ENCODE measurements at regions not wholly inside any gene's neighbourhood (a gene's known extent, or its start where the extent isn't known, plus 50 kb on each side); places are given as distances from the start of the nearest gene placed in this dataset.
"Not testable (repeated sequence)": the region's sequence is repeated elsewhere in the genome, so short reads cannot be mapped to it uniquely, and the experiment has no call there.

DNA sequence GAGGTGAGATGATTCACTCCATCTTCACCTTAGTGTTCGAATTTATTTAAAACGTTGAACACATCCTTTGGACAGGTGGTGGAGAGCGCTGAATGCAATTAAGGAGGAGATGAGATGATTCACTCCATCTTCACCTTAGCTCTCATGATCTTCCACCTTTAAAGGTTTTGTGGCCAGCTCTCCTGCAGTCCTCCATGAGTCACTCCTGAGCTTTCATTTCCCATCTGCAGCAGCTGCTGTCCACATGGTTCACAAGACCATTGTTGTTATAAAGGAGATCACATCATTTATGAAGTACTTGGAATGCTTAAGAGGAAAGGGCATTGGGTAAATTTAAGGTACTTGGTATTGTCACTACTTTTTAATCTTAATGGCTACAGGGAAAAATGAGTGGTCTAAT is 298.5 kb downstream of the PAX3 start:
- in situ Hi-C loops (cut with MboI; ENCODE audit: low sequenced_read_pairs) = no loop called here

GRCh38 chr2:221999717-222000116 is 299.1 kb downstream of the PAX3 start:
- in situ Hi-C loops (cut with MboI; ENCODE audit: low sequenced_read_pairs) = no loop called here

- in situ Hi-C loops (cut with MboI; ENCODE audit: low sequenced_read_pairs) = no loop called here
These were observed 299.6 kb downstream of the PAX3 start for GRCh38 chr2:221999166-221999565.

GRCh38 chr2:221997683-221998082 is 301.1 kb downstream of the PAX3 start:
- in situ Hi-C loops (cut with MboI; ENCODE audit: low sequenced_read_pairs) = no loop called here

- in situ Hi-C loops (cut with MboI; ENCODE audit: low sequenced_read_pairs) = no loop called here
These were observed 301.7 kb downstream of the PAX3 start for GRCh38 chr2:221997100-221997499.

GRCh38 chr2:221994926-221995325 is 303.9 kb downstream of the PAX3 start:
- in situ Hi-C loops (cut with MboI; ENCODE audit: low sequenced_read_pairs) = no loop called here

DNA sequence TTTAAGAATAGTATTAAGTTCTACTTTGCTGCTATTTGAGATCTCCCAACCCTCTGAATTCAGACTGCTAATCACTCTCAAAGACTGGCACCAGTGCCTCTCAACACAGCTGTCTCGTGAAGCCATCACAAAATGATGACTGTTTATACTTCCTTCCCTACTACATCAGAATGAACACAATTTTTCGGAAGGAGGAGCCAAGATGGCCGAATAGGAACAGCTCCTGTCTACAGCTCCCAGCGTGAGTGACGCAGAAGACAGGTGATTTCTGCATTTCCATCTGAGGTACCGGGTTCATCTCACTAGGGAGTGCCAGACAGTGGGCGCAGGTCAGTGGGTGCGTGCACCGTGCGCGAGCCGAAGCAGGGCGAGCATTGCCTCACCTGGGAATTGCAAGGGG is 314.4 kb downstream of the PAX3 start:
- in situ Hi-C loops (cut with MboI; ENCODE audit: low sequenced_read_pairs) = not testable (repeated sequence)

DNA sequence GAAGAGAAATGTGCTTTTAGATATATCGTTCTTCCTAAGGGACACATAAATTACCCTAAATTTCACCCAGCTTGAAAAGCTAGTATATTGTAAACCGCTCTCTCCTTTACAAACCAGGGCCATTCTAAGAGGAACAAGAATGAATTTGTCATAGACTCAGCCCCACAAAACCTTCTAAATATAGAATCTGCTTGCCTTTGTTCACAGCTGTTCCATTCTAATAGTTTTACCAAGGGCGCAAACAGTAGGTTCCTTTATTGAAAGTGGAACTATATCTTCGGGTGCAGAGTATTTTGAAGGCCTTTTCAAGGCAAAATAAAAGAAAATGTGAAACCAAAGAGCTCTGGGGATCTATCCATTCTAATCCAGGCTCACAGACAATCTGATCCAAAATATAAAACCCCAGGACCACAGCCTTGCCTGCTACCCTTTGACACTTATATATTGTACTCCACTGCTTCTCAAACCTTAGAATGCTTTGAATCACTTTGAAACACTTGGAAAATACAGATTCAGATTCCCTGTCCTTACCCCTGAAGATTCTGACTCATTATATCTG is 316.8 kb downstream of the PAX3 start:
- in situ Hi-C loops (cut with MboI; ENCODE audit: low sequenced_read_pairs) = no loop called here

DNA sequence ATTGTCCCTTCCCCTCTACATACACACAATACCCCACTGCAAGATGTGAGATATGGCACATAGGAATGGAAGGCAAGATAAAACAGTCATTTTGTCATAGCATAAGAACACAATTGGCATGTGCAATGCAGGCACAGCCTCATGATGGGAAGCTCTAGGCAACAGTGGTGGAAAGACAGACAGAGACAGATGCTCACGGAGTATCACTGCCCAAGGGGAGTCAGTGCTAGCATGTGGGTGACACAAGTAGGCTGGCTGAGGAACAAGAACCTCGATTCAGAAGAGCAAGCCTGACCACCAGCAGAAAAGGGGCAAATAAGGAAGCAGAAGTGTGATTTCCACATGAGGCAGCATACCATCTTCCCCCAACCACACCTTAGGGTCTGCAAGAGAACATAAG is 323.6 kb downstream of the PAX3 start:
- in situ Hi-C loops (cut with MboI; ENCODE audit: low sequenced_read_pairs) = no loop called here

DNA sequence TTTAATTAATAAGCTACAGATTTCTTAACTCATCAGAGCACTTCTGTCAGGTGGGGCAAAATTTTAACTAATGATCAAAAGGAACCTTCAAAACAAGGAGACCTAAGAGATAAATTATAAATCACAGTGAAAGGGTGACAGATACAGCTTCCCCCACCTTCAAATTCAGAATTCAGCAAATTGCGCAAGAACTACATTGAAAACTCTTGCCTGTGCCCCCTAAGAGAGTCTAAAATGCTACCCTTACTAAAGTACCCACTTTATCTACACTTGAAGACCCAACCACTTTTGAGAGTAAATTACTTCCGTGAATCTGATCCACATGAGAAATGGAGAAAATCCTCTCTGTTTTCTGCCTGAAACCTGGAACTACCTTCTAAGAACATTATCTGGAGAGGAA is 324.9 kb downstream of the PAX3 start:
- in situ Hi-C loops (cut with MboI; ENCODE audit: low sequenced_read_pairs) = no loop called here

DNA sequence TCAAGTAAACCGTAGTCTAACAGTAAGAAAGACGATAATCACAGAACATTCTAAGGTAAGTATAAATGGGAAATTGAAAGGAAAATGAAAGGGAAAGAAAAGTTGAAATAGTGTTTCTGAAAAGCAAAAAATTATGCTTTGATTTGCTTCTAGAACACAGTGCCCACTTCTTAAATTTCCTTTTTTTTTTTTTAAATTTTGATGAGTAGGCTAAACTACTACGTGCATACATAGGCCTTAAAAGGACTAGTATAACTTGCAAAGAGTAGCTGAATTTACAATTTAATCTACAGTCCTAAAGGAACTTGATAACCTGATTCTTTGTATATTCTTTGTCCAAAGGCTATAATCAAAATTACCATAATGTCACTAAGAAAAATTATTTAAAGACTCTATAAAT is 325.3 kb downstream of the PAX3 start:
- in situ Hi-C loops (cut with MboI; ENCODE audit: low sequenced_read_pairs) = no loop called here

- in situ Hi-C loops (cut with MboI; ENCODE audit: low sequenced_read_pairs) = no loop called here
These were observed 325.9 kb downstream of the PAX3 start for GRCh38 chr2:221972813-221973478.

DNA sequence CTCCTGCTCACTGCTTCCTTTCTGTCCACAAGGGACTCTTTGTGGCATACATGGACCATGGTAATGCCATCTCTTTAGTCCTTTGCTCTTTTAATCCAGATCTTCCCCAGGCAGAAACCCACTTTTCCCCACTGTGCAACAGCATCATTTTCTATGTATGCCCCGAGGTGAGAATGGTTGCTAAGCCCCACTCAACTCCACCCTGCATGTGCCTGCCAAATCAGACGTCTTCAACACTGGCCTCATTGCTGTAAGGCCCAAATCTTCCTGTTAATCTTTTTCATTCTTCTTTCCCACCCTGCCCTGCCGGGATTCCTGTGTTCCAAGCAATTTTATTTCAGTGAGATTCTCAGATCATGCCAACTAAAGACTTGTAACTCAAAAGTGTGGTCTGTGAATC is 328.4 kb downstream of the PAX3 start:
- in situ Hi-C loops (cut with MboI; ENCODE audit: low sequenced_read_pairs) = no loop called here

- in situ Hi-C loops (cut with MboI; ENCODE audit: low sequenced_read_pairs) = no loop called here
These were observed 329.0 kb downstream of the PAX3 start for GRCh38 chr2:221969830-221970144.

DNA sequence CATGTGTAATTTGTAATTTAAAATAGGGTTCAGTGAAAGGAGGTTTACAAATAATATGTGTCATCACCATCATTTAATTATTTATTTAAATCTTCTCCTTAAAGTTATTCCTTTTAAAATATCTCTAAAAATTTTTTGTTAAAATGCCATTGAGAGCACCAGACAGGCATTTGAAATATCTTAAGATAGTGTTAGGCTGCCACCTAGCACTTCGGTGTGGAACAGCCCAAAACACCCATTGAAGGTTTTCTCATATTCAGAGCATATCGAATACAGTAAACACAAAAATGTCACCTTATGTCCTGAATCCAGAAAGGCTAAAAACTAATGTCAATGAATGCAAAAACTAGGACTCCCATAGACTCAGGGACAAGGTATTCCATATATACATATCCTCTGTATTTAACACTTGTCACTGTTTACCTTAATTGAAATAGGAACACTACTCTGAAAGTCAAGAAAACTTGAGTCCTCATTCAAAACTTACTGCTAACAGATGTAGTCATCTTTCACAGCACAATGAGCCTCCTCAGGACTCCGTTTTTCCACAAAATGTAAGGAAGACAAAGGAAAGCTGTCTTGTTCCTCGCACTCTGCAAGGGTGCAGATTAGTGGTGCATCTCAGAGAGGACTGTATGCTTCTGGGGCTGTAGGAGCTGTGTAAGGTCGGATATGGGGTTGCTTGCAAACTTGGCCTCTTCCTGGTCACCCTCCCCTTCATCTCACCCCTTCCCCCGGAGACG is 329.5 kb downstream of the PAX3 start:
- in situ Hi-C loops (cut with MboI; ENCODE audit: low sequenced_read_pairs) = no loop called here

DNA sequence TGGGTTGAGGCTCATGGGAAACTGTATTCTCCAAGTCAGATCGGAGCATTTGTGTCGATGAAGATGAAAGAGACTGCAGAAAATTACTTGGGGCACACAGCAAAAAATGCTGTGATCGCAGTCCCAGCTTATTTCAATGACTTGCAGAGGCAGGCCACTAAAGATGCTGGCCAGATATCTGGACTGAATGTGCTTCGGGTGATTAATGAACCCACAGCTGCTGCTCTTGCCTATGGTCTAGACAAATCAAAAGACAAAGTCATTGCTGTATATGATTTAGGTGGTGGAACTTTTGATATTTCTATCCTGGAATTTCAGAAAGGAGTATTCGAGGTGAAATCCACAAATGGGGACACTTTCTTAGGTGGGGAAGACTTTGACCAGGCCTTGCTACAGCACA is 336.6 kb downstream of the PAX3 start:
- in situ Hi-C loops (cut with MboI; ENCODE audit: low sequenced_read_pairs) = no loop called here

GRCh38 chr2:221961561-221961960 is 337.2 kb downstream of the PAX3 start:
- in situ Hi-C loops (cut with MboI; ENCODE audit: low sequenced_read_pairs) = no loop called here

DNA sequence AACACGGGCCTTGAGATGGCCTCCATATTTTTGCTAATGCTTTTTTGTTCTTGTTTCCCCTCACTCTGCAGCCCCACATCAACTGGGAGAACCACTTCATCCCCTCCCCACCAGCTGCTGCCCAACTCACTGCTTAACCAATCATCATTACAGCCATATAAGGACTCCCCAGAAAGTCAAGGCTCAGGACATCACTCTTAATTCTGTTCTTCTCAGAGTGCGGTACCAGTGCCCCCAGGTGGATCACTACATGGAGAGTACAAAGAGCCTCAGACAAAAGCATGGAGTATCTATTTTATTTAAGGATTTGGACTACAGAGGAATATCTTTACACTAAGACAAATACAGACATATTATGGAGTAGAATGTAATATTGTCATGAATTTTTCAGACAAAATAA is 340.6 kb downstream of the PAX3 start:
- in situ Hi-C loops (cut with MboI; ENCODE audit: low sequenced_read_pairs) = no loop called here

DNA sequence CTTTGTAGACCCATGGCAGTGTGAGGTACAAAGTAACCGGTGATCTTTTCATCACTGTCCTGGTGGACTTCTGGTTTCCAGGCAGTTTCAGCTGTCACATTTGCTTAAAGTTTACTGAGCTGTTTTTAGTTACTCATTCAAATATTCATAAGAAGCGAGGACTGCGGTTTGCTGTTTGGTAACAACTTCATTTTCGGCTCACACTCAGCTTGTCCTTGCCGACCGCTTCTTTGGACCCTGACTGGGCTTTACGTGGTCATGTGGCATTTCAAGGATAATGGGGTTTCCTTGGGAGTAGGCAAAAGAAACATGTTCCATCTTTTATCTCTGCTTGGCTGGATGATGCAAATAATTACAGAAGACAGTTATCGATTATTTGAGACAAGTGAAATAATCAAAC is 350.7 kb downstream of the PAX3 start:
- in situ Hi-C loops (cut with MboI; ENCODE audit: low sequenced_read_pairs) = no loop called here

GRCh38 chr2:221944452-221944851 is 354.3 kb downstream of the PAX3 start:
- in situ Hi-C loops (cut with MboI; ENCODE audit: low sequenced_read_pairs) = not testable (repeated sequence)

- in situ Hi-C loops (cut with MboI; ENCODE audit: low sequenced_read_pairs) = no loop called here
These were observed 355.6 kb downstream of the PAX3 start for GRCh38 chr2:221943076-221943810.
